ENCODE measurements at regions not wholly inside any gene's neighbourhood (a gene's known extent, or its start where the extent isn't known, plus 50 kb on each side); places are given as distances from the start of the nearest gene placed in this dataset.

DNA sequence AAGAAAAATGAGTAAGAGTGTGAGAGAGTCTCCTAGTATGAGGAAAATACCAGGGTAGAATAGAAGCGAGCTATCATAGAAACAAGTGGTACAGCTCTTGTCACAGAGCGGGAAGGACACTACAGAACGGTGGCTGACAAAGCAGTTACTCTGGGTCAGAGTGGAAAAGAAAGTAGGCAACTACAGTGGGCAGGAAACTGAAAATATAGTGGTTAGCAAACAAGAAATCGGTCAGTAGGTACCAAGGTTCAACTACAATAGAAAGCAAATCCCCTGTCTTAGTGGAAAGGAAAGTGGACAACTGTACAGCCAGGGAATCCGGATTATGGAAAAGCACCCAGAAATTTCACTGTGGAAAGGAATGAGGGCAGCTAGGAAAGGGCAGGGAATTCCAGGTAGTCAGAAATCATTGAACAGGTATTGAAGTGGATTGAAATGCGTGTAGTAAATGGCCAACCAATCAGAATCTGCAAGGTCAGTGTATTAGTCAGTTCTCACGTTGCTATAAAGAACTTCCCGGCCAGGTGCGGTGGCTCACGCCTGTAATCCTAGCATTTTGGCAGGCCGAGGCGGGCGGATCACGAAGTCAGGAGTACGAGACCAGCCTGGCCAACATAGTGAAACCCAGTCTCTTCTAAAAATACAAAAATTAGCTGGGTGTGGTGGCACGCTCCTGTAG is 219.6 kb upstream of the DIAPH2 start:
- TF ChIP-seq GATA3 (IDR thresholded peaks at IDR 0.05; ENCODE audit: low read depth, low read length) (no peak), GATA2 (IDR thresholded peaks at IDR 0.05; ENCODE audit: low read depth, low read length) (no peak)

Data from SH-SY5Y (cell line).